IPS DF 4.7 (cell line): ENCODE measurements at regions not wholly inside any gene's neighbourhood (a gene's known extent, or its start where the extent isn't known, plus 50 kb on each side); places are given as distances from the start of the nearest gene placed in this dataset.
"Not testable (repeated sequence)": the region's sequence is repeated elsewhere in the genome, so short reads cannot be mapped to it uniquely, and the experiment has no call there.

Experiments
- DNase-seq: peaks from one replicate; pipeline ENCODE4 v3.0.0-alpha.2; 2013; ENCODE audit warnings: low spot score; ENCODE audit errors: extremely low read depth

DNA sequence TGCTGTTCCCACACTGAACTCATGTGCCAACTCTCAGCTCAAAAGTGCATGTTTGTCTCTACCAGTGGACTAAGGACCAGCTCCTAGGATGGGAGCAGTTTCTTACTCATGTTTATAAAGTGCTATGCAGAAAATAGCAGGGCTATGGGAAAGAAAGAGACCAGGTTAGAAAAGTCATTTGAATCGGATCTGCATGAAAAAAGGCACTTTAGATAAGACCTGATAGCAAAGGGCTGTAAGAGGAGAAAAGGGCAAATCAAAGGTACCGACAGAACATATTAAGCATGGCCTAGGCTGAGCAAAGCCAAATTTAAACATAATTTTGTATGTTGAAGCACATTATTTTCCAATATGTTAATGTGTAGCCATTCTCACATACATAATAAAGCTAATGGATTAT lies 362.3 kb upstream of the ZFP42 start:
- DNase-seq = no peak

DNA sequence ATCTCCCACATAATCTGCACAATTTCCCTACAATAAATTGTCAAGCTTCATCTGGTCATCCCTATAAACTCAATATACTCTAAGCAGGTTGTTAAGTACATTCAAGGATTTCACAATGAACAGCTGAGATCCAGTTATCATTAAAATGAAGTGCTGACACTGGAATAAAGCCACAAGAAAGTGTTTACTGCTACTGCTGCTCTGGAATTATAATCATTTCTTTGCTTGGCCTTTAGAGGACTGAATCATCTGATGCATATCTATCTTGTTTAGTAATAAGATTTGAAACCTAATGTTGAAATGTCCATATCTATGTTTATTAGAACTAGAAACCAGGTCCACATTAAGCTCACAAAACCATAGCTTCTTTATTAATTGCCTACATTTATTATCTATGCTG lies 338.6 kb upstream of the ZFP42 start:
- DNase-seq = no peak

DNA sequence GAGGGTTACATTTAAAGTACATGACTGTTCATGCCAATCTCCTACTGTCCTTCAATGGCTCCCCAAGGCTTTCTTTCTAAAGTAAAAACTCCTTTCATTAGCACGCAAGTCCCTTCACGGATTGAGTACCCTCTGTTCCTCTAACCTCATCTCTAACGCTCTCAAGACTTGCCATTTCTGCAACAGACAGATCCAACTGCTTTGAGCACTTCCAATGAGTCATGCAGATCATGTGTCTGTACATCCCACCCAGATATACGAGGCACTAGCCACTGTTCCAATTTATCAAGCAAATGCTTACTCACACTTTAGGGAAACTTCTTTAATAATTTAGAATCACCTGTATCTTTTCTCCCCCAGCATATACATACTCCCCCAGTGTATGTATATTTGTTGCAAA lies 332.5 kb upstream of the ZFP42 start:
- DNase-seq = no peak

GRCh38 chr4:187664011-187664410 lies 331.6 kb upstream of the ZFP42 start:
- no peak for DNase-seq

DNA sequence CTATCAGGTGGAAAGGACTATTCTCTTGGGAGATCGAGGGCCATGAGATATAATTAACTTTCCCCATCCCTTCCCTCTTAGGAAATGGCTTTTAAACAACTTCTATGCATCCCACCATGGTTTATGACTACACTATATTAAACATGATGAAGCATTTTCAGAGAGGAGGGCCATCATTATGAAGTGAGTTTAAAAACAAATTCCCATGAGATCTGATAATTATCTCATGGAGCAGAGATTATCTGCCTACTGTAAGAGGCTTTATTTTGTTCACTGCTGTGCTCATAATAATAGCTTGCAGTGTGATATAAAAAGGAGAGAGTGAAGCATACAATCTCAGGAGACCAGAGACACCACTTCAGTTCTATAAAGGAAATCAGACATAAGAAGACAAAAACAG lies 330.5 kb upstream of the ZFP42 start:
- DNase-seq = no peak

- no peak for DNase-seq
These were observed 329.5 kb upstream of the ZFP42 start for GRCh38 chr4:187666034-187666433.

DNA sequence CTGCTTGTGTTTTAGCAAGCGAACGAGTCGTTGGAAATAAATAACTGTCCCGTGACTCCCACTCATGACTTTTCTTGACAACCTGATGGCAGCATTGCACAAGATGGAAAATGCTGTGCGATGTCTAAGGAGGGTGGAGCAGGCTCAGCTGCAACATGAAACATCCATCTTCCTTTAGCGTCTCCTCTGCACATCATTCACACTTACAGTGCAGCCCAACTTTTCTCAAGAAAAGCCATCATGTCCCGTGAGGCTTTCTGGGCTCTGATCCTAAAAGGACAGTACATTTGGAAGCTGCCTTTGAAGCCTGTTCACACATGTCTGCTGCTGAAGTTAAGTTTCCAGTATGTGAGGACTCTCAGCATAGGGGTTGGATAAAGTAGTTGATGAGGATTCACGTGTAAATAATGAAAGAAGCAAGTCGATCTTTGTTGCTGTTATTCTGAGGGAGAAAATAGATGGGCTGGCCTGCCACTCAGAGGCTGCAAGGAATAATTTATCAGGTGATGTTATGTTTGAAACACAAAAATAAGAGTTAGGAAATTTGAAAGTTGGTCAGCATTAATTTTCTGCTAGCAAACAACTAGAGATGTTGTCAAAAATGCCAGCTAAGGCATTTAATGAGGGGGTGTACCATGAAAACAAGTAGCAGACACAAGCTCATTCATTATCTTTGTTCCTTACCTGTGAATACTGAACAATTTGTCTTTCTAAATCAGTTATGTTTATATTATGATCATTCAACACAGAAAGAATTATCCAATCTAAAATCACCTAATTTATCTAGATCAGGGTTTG lies 328.7 kb upstream of the ZFP42 start:
- DNase-seq = no peak

- DNase-seq = no peak
These were observed 327.0 kb upstream of the ZFP42 start for GRCh38 chr4:187668526-187669082.

GRCh38 chr4:187671521-187671920 lies 324.1 kb upstream of the ZFP42 start:
- DNase-seq = not testable (repeated sequence)

DNA sequence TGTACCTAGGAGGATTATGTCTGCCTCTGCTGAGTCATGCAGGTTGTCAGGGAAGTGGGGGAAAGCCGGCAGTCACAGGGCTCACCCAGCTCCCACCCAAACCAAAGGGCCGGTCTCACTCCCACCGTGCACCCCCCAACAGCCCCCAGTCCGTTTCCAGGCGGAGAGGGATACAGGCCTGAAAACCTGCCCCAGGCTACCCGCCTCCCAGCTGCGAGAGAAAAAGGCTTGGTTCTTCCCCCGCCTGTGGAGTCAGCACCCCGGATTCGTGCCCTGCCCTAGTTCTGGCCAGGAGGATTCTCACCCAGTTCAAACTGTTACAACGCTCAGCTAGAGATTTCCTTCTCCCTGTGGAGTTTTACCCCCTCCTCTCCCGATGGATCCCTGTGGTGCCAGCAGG lies 323.6 kb upstream of the ZFP42 start:
- DNase-seq = not testable (repeated sequence)

DNA sequence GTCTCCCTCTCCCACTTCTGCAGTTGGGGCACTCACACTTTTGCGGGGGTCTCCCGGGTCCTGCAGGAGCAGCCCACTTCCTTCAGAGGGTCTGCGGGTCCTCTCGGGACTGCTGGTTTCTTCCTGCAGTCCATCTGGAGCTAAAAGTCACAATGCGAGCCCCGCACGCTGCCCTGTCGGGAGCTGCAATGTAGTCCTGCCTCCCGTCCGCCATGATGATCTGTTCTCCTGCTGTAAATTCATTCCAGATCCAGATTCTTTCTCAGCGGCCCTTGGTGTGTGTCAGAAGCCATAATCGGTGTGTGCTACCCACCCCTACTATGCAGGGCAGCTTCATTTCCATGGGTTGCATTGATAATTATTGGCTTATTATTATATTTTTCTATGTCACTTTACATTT lies 323.0 kb upstream of the ZFP42 start:
- not testable (repeated sequence) for DNase-seq

DNA sequence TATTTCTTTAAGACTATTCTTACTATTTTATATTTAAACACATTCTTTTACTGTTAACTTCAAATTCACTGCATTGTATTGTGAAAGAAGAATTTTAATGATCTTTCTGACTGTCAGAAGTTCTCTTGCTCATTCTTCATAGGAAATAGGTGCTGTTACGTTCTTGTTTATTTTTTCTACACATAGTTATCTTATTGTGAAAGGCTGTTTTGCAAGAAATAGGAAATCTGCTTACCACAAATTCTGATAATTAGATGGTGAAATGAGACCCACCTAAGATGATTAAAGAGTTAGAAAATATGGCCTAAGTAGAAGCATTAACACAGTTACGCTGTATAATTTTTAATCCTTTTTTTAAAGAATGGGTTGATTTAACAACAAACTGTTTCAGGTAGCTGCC lies 316.1 kb upstream of the ZFP42 start:
- DNase-seq = no peak

DNA sequence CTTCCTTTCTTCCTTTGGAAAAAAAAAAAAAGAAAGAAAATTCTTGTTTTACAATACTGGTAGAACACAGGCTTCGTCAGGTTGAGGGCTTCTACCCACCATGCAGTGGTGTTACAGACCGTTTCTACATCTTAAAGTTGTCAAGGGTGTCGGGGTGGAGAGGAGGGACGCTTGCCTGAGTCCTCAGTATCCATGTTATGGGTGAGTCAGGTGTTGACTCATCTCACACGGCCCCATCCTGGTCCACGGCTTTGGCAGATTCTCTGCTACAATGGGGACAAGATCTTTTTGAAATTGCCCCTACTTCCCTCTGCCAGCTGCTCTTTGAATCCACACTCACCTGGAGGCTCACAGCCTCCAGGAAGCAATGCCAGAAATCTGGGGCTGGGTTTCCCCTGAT lies 310.3 kb upstream of the ZFP42 start:
- DNase-seq = no peak

- DNase-seq = no peak
These were observed 307.9 kb upstream of the ZFP42 start for GRCh38 chr4:187687697-187688096.

DNA sequence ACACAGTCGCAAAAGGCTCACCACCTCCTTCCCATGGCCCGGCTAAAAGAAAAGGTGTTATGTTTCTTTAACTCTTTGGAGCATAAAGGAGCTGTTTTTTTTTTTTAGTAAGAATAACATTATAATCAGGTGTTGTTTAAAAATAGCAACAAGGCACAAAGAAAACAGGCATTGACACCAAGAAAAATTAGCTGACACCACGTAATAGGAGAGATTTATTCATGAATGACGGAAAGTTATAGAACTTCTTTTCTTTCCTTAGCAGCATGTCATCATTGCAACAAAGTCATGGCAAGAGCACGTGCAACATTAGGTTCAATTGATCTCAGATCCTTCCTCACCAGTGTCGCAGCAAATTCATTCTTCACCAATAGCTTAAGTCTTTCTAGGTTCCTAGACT lies 302.9 kb upstream of the ZFP42 start:
- no peak for DNase-seq

DNA sequence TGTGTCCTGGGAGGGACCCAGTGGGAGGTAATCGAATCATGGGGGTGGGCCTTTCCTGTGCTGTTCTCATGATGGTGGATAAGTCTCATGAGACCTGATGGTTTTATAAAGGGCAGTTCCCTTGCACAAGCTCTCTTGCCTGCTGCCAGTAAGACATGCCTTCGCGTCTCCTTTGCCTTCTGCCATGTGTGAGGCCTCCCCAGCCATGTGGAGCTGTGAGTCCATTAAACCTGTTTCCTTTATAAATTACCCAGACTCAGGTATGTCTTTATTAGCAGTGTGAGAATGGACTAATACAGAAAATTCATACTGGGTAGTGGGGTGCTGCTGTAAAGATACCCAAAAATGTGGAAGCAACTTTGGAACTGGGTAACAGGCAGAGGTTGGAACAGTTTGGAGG lies 300.0 kb upstream of the ZFP42 start:
- not testable (repeated sequence) for DNase-seq

GRCh38 chr4:187711586-187711985 lies 284.0 kb upstream of the ZFP42 start:
- DNase-seq = no peak

GRCh38 chr4:187714957-187715356 lies 280.6 kb upstream of the ZFP42 start:
- DNase-seq = no peak

DNA sequence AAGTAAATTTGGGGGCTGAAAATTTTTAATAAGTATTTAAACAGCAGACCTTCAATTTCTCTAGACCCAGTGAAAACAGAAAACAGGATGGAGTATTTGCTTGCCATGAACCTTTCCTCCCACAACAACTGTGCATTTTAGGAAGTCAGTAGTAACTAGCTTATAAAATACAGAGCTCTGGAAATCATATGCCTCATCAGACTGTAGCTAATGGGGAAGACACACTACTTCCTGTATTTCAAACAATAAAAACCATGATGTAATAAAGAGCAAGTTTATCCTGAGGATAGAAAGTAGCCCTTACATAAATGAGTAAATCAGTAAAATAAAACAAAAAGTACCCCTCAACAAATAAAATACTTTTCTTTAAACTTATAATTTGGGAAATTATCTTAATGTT lies 280.1 kb upstream of the ZFP42 start:
- DNase-seq = no peak

DNA sequence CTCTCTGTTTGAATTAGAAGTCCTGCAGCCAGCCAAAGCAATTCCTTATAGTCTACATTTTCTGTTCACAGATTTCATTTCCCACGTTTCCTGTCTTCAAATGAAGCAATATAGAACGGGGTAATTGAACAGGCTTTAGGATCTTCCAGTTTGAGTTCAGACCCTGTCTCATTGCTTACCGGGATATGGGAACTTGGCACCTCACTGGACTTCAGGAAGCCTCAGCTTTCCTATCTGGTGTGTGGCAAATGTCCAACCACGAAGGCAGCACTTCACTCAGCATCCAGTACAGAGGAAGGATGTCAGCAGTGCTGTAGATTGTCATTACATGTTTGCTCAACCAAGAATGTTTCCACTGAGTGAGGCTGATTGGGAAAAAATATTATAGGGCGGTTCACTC lies 271.1 kb upstream of the ZFP42 start:
- no peak for DNase-seq

- DNase-seq = no peak
These were observed 269.1 kb upstream of the ZFP42 start for GRCh38 chr4:187726485-187726884.

- DNase-seq = no peak
These were observed 263.0 kb upstream of the ZFP42 start for GRCh38 chr4:187732524-187732923.

- DNase-seq = no peak
These were observed 255.8 kb upstream of the ZFP42 start for GRCh38 chr4:187739771-187740170.
